ENCODE measurements at regions not wholly inside any gene's neighbourhood (a gene's known extent, or its start where the extent isn't known, plus 50 kb on each side); places are given as distances from the start of the nearest gene placed in this dataset.

GRCh38 chr10:36669615-36670352 lies 455.6 kb upstream of the ANKRD30A start:
- no peaks in the 10 kb centered on the region for H4K20me1 ChIP-seq (ENCODE audit: insufficient read depth)
- no peaks in the 10 kb centered on the region for H3K27me3 ChIP-seq (ENCODE audit: insufficient read depth, low read depth)
- H3K4me2 ChIP-seq: no peak overlapping the region

DNA sequence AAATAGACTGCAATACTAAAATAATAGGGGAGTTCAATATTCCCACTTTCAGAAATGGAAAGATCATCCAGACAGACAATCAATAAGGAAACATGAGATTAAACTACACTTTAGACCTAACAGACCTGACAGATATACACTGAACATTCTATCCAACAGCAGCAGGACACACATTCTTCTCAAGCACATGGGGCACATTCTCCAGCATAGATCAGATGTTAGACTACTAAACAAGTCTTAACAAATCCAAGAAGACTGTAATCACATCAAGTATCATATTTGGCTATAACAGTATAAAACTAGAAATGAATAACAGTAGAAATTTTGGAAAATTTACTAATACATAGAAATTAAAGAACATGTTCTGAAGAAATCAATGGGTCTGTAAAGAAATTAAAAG lies 458.9 kb upstream of the ANKRD30A start:
- H3K4me2 ChIP-seq: no peak overlapping the region
- H3K27me3 ChIP-seq (ENCODE audit: insufficient read depth, low read depth): no peaks in the 10 kb centered on the region
- no peak overlapping the region for H3K27ac ChIP-seq
- no peak overlapping the region for H2AFZ ChIP-seq (ENCODE audit: low read depth)
- H3K4me3 ChIP-seq (IDR thresholded peaks at IDR 0.05; ENCODE audit: insufficient read depth, low read depth, low read length): no peak overlapping the region
- TF ChIP-seq CTCF (conservative IDR thresholded peaks at IDR 0.05; ENCODE audit: low read depth, low read length): no peak
- H4K20me1 ChIP-seq (ENCODE audit: insufficient read depth): no peaks in the 10 kb centered on the region
- no peaks in the 10 kb centered on the region for H3K79me2 ChIP-seq (ENCODE audit: insufficient read depth, low read depth)
- no peaks in the 10 kb centered on the region for H3K4me1 ChIP-seq (ENCODE audit: low read depth, poor library complexity, severe bottlenecking)
- no peak overlapping the region for H3K9ac ChIP-seq
- H3K36me3 ChIP-seq (ENCODE audit: insufficient read depth): no peaks in the 10 kb centered on the region

More at GRCh38 chr10:36669615-36670352, 455.6 kb upstream of the ANKRD30A start:
- Histone ChIP-seq H2AFZ (ENCODE audit: low read depth) (no peak overlapping the region), H3K4me1 (ENCODE audit: low read depth, poor library complexity, severe bottlenecking) (no peaks in the 10 kb centered on the region), H3K36me3 (ENCODE audit: insufficient read depth) (no peaks in the 10 kb centered on the region), H3K27ac (no peak overlapping the region), H3K4me3 (IDR thresholded peaks at IDR 0.05; ENCODE audit: insufficient read depth, low read depth, low read length) (no peak overlapping the region), H3K79me2 (ENCODE audit: insufficient read depth, low read depth) (no peaks in the 10 kb centered on the region), H3K9ac (no peak overlapping the region)
- TF ChIP-seq CTCF (conservative IDR thresholded peaks at IDR 0.05; ENCODE audit: low read depth, low read length): no peak

DNA sequence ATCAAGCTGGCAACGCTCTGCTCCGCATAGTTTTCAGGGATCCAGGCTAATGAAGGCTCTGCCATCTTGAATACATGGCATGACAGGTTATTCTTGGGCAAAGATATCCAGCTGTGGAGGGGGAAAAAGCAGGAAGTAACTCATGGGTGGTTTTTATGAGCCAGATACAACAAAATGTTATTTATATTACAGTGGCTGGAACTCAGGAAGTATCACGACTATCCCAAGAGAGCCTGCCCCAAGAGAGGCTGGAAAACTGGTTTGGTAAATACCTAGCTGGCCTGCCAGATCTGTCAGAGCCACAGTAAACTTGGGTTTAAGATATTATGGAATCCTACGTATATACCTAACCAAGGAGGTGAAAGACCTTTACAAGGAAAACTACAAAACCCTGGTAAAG lies 462.8 kb upstream of the ANKRD30A start:
- no peak for TF ChIP-seq CTCF (conservative IDR thresholded peaks at IDR 0.05; ENCODE audit: low read depth, low read length)
- no peaks in the 10 kb centered on the region for H4K20me1 ChIP-seq (ENCODE audit: insufficient read depth)
- H3K27me3 ChIP-seq (ENCODE audit: insufficient read depth, low read depth): no peaks in the 10 kb centered on the region
- no peak overlapping the region for H3K9ac ChIP-seq
- no peaks in the 10 kb centered on the region for H3K36me3 ChIP-seq (ENCODE audit: insufficient read depth)
- H3K27ac ChIP-seq: no peak overlapping the region
- H3K79me2 ChIP-seq (ENCODE audit: insufficient read depth, low read depth): no peaks in the 10 kb centered on the region
- H3K4me1 ChIP-seq (ENCODE audit: low read depth, poor library complexity, severe bottlenecking): no peaks in the 10 kb centered on the region
- no peak overlapping the region for H2AFZ ChIP-seq (ENCODE audit: low read depth)
- H3K4me2 ChIP-seq: no peak overlapping the region
- H3K4me3 ChIP-seq (IDR thresholded peaks at IDR 0.05; ENCODE audit: insufficient read depth, low read depth, low read length): no peak overlapping the region

DNA sequence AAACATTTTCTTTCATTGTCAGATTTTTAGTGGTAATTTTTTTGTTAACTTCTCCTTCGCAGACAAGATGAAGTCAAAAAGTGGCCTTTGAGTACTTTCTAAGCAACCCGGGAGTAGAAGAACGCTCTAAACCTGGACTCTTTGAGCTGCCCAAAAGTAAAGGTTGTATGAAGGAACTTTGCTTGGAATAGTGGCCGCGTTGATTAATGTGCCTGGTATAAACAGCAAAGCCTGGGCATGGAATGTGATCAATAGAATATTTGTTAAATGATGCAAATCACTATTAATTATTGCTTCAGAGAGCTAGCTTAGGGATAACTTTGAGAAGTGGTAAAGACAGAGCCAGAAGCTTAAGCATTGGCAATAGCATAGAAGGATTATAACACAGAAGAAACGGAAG lies 475.1 kb upstream of the ANKRD30A start:
- Histone ChIP-seq H3K4me1 (ENCODE audit: low read depth, poor library complexity, severe bottlenecking) (no peaks in the 10 kb centered on the region), H3K27ac (no peak overlapping the region), H3K36me3 (ENCODE audit: insufficient read depth) (no peaks in the 10 kb centered on the region), H4K20me1 (ENCODE audit: insufficient read depth) (no peaks in the 10 kb centered on the region), H3K79me2 (ENCODE audit: insufficient read depth, low read depth) (no peaks in the 10 kb centered on the region), H2AFZ (ENCODE audit: low read depth) (no peak overlapping the region), H3K9ac (no peak overlapping the region), H3K4me3 (IDR thresholded peaks at IDR 0.05; ENCODE audit: insufficient read depth, low read depth, low read length) (no peak overlapping the region), H3K27me3 (ENCODE audit: insufficient read depth, low read depth) (no peaks in the 10 kb centered on the region), H3K4me2 (no peak overlapping the region)
- TF ChIP-seq CTCF (conservative IDR thresholded peaks at IDR 0.05; ENCODE audit: low read depth, low read length): no peak

Data from KMS-11 (cell line).